ENCODE measurements at regions not wholly inside any gene's neighbourhood (a gene's known extent, or its start where the extent isn't known, plus 50 kb on each side); places are given as distances from the start of the nearest gene placed in this dataset.
A peak's percentile ranks its signal among the peaks of the same experiment; 100 is the strongest.

- Histone ChIP-seq H3K4me3 (ENCODE audit: severe bottlenecking) (no peak overlapping the region), H3K36me3 (ENCODE audit: low read depth) (no peaks in the 10 kb centered on the region), H3K27ac (ENCODE audit: poor library complexity, severe bottlenecking) (no peak overlapping the region), H3K4me1 (ENCODE audit: insufficient read depth, poor library complexity, severe bottlenecking) (no peaks in the 10 kb centered on the region), H3K27me3 (ENCODE audit: insufficient read depth, poor library complexity, severe bottlenecking) (no peaks in the 10 kb centered on the region), H3K9me3 (ENCODE audit: severe bottlenecking) (no peaks in the 10 kb centered on the region)
- ATAC-seq (ENCODE audit: low read depth) = no peak
- TF ChIP-seq CTCF (IDR thresholded peaks at IDR 0.05; ENCODE audit: poor library complexity, severe bottlenecking) = no peak
- no peak for DNase-seq (ENCODE audit: low spot score)
These were observed 182.1 kb upstream of the FBXL4 start for GRCh38 chr6:99129835-99130234.

- Histone ChIP-seq H3K4me1 (ENCODE audit: insufficient read depth, poor library complexity, severe bottlenecking) (no peaks in the 10 kb centered on the region), H3K4me3 (ENCODE audit: severe bottlenecking) (no peak overlapping the region), H3K27ac (ENCODE audit: poor library complexity, severe bottlenecking) (no peak overlapping the region), H3K36me3 (ENCODE audit: low read depth) (no peaks in the 10 kb centered on the region), H3K9me3 (ENCODE audit: severe bottlenecking) (no peaks in the 10 kb centered on the region), H3K27me3 (ENCODE audit: insufficient read depth, poor library complexity, severe bottlenecking) (no peaks in the 10 kb centered on the region)
- DNase-seq (ENCODE audit: low spot score) (no peak), ATAC-seq (ENCODE audit: low read depth) (peak; percentile 36; the same call in 1 of the 3 replicates)
- TF ChIP-seq CTCF (IDR thresholded peaks at IDR 0.05; ENCODE audit: poor library complexity, severe bottlenecking) = no peak
These were observed 174.0 kb upstream of the FBXL4 start for GRCh38 chr6:99121748-99122147.

- Histone ChIP-seq H3K4me1 (ENCODE audit: insufficient read depth, poor library complexity, severe bottlenecking) (no peaks in the 10 kb centered on the region), H3K4me3 (ENCODE audit: severe bottlenecking) (no peak overlapping the region), H3K27me3 (ENCODE audit: insufficient read depth, poor library complexity, severe bottlenecking) (peaks cover 6% of the 10 kb centered on the region), H3K27ac (ENCODE audit: poor library complexity, severe bottlenecking) (no peak overlapping the region), H3K9me3 (ENCODE audit: severe bottlenecking) (no peaks in the 10 kb centered on the region), H3K36me3 (ENCODE audit: low read depth) (no peaks in the 10 kb centered on the region)
- no peak for TF ChIP-seq CTCF (IDR thresholded peaks at IDR 0.05; ENCODE audit: poor library complexity, severe bottlenecking)
- no peak for ATAC-seq (ENCODE audit: low read depth)
- DNase-seq (ENCODE audit: low spot score) = no peak
These were observed 172.9 kb upstream of the FBXL4 start for GRCh38 chr6:99120641-99121040.

- no peak overlapping the region for H3K4me3 ChIP-seq (ENCODE audit: severe bottlenecking)
- no peaks in the 10 kb centered on the region for H3K9me3 ChIP-seq (ENCODE audit: severe bottlenecking)
- peaks cover 6% of the 10 kb centered on the region for H3K27me3 ChIP-seq (ENCODE audit: insufficient read depth, poor library complexity, severe bottlenecking)
- ATAC-seq (ENCODE audit: low read depth) = peak; percentile 31; the same call in 1 of the 3 replicates
- H3K4me1 ChIP-seq (ENCODE audit: insufficient read depth, poor library complexity, severe bottlenecking) = no peaks in the 10 kb centered on the region
- H3K36me3 ChIP-seq (ENCODE audit: low read depth) = no peaks in the 10 kb centered on the region
- TF ChIP-seq CTCF (IDR thresholded peaks at IDR 0.05; ENCODE audit: poor library complexity, severe bottlenecking) = peak; percentile 78
- no peak for DNase-seq (ENCODE audit: low spot score)
- H3K27ac ChIP-seq (ENCODE audit: poor library complexity, severe bottlenecking) = no peak overlapping the region
These were observed 171.6 kb upstream of the FBXL4 start for GRCh38 chr6:99119109-99120031.
